ENCODE measurements at regions not wholly inside any gene's neighbourhood (a gene's known extent, or its start where the extent isn't known, plus 50 kb on each side); places are given as distances from the start of the nearest gene placed in this dataset.

- DNase-seq = no peak
Measured at GRCh38 chr3:11919390-11919789, 72.7 kb upstream of the TAMM41 start.

DNA sequence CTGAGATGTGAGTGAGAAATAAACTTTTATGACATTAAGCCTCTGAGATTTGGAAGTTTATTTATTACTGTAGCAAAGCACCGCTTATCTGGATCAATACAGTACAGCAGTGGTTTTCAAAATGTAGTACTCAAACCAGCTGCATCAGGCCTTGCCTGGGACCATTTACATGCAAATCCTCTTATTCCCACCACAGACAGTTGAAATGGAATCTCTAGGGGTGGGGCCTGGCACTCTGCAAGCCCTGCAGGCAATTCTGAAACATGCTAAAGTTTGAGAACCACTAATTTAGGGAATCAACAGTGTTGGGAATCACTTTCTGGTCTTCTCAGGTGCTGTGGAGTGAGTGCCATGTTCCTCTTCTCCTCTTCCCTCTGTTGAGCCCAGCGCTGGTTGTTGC is 77.8 kb upstream of the TAMM41 start:
- no peak for DNase-seq

DNA sequence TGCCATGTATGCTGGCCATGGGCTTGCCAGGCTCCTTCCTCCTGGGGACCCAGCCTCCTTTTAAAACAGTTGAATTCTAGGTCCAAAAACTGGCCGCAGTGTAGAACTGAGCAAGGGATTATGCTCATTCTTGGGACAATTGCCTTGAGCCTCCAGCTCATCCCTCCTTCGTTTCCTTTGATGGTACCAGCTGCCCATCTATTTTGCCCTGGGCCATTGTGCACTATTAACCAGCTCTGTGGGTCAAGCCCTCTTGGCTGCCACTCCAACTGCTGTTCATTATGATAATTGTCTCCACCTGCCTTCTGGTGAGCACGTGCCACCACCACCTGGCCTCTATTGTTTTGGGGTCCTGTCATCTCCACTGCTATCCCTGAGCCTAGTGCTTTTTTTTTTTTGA is 75.8 kb upstream of the SYN2 start:
- no peak for DNase-seq

- no peak for DNase-seq
Measured at GRCh38 chr3:11929531-11929930, 74.7 kb upstream of the SYN2 start.

- no peak for DNase-seq
Measured at GRCh38 chr3:11930084-11930483, 74.1 kb upstream of the SYN2 start.

DNA sequence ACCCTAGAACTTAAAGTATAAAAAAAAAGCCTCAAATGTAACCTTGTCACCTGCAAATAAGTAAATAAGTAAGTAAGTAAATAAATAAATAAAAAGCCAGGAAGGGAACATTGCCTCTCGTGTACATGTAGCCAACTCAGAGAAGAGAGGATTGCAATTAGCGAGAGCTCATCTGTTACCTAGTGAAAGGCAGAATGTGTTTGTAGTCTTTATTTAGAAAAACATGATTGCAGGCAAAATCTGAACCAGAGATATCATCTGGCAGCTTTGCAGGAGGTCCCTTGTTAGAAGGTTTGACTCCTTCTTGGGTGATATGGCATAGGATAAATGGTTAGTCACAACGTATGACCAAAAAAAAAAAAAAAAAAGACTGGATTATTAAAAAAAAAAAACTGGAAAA is 71.6 kb upstream of the SYN2 start:
- no peak for DNase-seq

GRCh38 chr3:11933529-11933928 is 70.7 kb upstream of the SYN2 start:
- no peak for DNase-seq

GRCh38 chr3:11944052-11944673 is 60.0 kb upstream of the SYN2 start:
- peak; percentile 26 for DNase-seq

DNA sequence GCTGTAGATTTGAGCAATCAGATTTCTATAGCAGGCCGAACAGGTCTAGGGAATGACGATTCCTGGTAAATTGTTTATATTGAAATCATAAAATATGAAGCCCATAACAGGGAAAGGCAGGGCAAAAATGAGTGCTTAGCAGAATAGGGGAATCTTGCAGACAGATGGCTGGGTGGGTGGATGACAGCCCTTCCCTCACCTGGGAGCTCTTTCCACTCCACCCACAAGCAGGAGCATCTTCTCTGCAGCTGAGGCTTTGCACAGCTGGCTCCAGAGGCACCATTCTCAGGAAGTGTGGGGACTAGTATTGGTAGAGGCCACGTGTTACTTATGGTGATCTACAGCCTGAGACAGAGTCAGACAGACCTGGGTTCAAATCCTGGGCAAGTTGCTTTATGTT is 55.9 kb upstream of the SYN2 start:
- no peak for DNase-seq

GRCh38 chr3:11948866-11949265 is 55.3 kb upstream of the SYN2 start:
- DNase-seq = no peak

DNA sequence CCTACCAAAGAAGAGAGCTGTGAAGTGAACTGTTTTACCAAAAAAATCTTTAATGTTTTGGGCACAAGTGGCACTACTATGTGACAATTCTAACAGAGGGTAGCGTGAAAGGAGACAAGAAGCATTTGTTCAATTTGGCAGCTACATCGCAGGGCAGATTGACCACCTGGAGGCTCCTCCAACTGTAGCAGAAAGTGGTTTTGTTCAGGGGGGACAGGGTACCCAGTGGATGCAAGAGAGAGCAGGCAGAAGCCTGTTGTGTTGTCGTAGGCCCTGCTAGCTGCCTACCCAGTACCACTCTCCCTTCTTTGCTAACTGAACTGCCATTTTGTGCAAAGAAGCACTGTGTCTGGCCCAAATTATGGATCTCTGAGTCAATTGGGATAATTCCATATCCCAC is 54.8 kb upstream of the SYN2 start:
- no peak for DNase-seq

DNA sequence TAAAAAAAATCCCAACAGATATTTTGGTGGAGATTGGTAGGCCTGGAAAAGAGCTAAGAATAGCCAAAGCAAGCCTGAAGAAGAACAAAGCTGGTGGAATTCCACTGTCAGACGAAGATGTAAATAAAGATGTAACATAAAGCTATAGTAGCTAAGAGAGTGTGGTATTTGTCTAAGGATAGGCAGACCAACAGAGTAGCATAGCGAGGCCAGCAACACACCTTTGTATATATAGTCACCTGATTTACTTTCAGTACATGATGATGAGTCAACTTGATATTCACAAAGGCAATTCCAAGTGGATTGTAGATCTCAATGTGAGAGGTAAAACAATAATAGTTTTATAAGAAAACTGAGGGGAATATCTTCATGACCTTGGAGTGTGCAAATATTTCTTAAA is 53.6 kb upstream of the SYN2 start:
- no peak for DNase-seq

- DNase-seq = no peak
Measured at GRCh38 chr3:11953350-11953749, 50.8 kb upstream of the SYN2 start.

DNA sequence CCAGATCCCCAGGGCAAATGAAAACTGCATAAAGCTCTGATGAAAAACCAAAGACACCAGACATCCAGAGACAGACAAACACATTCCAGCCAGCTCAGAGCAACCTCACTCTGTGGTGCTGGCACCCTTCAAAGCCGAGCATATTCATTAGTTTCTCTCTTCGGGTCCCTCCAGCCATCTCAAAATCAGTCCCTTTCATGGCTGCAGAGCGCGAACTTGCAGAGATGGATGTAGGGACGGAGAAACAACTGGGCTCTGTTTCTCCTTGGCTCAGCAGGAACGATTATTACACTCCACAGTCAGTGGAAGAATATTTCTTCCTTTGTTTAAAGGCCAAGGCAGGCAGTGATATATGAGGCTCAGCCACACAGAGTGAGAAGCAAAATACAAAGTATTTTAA is 50.4 kb upstream of the SYN2 start:
- no peak for DNase-seq

DNA sequence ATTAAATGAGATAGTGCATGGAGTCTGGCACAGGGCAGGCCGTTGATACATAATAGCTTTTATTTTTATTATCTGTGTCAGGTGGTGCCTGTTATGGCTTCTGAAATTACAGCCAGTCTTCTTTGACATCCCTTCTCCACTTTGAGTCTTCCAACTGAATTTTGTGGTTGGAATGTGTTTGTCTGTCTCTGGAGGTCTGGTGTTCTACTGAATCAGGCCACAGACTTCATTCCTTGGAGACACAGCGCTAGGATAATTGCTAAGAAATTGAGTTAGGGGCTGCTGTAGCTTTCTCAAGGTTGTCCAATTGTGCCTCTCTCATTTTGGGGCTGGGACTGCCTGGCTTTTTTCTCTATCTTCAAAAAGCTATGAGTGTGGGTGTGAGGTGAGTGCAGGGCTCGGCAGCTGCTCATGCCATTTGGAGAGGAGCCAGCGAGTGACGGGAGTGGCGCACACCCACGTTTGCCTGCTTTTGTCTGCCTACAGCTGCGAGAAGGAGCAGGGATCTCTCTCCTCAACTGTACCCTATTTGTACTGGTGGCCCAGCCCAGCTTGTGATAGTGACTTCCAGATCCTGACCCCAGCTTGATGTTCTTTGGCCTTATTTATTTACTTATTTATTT is 49.8 kb upstream of the SYN2 start:
- DNase-seq = no peak

Measured in suppressor macrophage treated with lipopolysaccharide for 4 hours (primary cell).